Peyer's patch (tissue), 4 donors: ENCODE measurements at regions not wholly inside any gene's neighbourhood (a gene's known extent, or its start where the extent isn't known, plus 50 kb on each side); places are given as distances from the start of the nearest gene placed in this dataset.
A peak's percentile ranks its signal among the peaks of the same experiment; 100 is the strongest.

Experiments
- DNase-seq, 3 donors: peaks; one replicate each; pipeline ENCODE4 v3.0.0-alpha.2; 2017 to 2019
- H3K27ac ChIP-seq, 4 donors: fragments of 200-600 bp; sonication (generic); one replicate each; pipeline ENCODE4 v1.5.1; 2016 to 2019
- H3K27me3 ChIP-seq, 2 donors: fragments of 200-600 bp; sonication (generic); one replicate each; pipeline ENCODE4 v1.5.1; 2019
- H3K36me3 ChIP-seq, 3 donors: fragments of 200-600 bp; sonication (generic); one replicate each; pipeline ENCODE4 v1.5.1; 2016 to 2019
- H3K4me1 ChIP-seq, 4 donors: fragments of 200-600 bp; sonication (generic); one replicate each; pipeline ENCODE4 v1.5.1; 2016 to 2019
- H3K4me3 ChIP-seq, 4 donors: fragments of 200-600 bp; sonication (generic); 1 replicate in 3 of 4; 2 replicates in 1 of 4; pipeline ENCODE4 v1.5.1; 2016 to 2019; ENCODE audit warnings: mild to moderate bottlenecking in 1 of 4
- H3K9me3 ChIP-seq, 4 donors: fragments of 200-600 bp; sonication (generic); one replicate each; pipeline ENCODE4 v1.5.1; 2016 to 2019; ENCODE audit warnings: mild to moderate bottlenecking in 1 of 4
- POLR2A ChIP-seq, 2 donors: fragments of 450-650 bp; IDR thresholded peaks; one replicate each; pipeline ENCODE4 v1.5.1; 2017; ENCODE audit warnings: antibody characterized with exemption in 2 of 2, mild to moderate bottlenecking in 2 of 2, moderate library complexity in 2 of 2
- TF ChIP-seq, protein P1 (sequence below), 6 experiments: fragments of 450-650 bp in 4 of 6; fragments of 200-600 bp in 2 of 6; sonication (generic) in 1 of 6; IDR thresholded peaks; one replicate each; pipeline ENCODE4 v1.5.1; 2017 to 2019; ENCODE audit warnings: antibody characterized with exemption in 6 of 6, mild to moderate bottlenecking in 3 of 6, moderate library complexity in 1 of 6

DNA sequence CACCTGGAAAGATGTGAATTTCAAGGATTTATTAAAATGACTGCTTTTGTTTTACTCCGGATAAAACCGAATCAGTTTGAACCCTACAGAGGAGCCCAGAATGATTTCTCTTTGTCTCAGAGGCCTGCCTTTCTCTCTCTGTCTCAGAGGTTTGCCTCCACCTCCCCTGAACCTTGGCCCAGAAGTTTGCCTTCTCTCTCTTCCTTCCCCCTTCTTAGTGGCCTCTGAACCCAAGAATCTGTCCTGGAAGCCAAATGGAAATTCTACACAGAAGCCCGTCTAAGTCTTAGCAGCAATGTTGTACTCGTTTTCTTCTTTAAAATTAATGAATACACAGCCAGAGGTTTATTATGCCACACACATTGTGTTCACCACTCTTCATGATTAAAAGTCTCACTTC lies 200.7 kb downstream of the SOCS6 start:
- no peak for DNase-seq
- TF ChIP-seq POLR2A (IDR thresholded peaks at IDR 0.05) = no peak
- TF ChIP-seq, protein P1, sequence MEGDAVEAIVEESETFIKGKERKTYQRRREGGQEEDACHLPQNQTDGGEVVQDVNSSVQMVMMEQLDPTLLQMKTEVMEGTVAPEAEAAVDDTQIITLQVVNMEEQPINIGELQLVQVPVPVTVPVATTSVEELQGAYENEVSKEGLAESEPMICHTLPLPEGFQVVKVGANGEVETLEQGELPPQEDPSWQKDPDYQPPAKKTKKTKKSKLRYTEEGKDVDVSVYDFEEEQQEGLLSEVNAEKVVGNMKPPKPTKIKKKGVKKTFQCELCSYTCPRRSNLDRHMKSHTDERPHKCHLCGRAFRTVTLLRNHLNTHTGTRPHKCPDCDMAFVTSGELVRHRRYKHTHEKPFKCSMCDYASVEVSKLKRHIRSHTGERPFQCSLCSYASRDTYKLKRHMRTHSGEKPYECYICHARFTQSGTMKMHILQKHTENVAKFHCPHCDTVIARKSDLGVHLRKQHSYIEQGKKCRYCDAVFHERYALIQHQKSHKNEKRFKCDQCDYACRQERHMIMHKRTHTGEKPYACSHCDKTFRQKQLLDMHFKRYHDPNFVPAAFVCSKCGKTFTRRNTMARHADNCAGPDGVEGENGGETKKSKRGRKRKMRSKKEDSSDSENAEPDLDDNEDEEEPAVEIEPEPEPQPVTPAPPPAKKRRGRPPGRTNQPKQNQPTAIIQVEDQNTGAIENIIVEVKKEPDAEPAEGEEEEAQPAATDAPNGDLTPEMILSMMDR (IDR thresholded peaks at IDR 0.05) = no peak
- Histone ChIP-seq H3K36me3 (no peaks in the 10 kb centered on the region), H3K27ac (peak overlapping the region in 1 of 4 donors; percentile 22), H3K9me3 (no peaks in the 10 kb centered on the region), H3K4me3 (peak overlapping the region in 1 of 4 donors; percentile 30), H3K4me1 (no peaks in the 10 kb centered on the region), H3K27me3 (no peaks in the 10 kb centered on the region)

DNA sequence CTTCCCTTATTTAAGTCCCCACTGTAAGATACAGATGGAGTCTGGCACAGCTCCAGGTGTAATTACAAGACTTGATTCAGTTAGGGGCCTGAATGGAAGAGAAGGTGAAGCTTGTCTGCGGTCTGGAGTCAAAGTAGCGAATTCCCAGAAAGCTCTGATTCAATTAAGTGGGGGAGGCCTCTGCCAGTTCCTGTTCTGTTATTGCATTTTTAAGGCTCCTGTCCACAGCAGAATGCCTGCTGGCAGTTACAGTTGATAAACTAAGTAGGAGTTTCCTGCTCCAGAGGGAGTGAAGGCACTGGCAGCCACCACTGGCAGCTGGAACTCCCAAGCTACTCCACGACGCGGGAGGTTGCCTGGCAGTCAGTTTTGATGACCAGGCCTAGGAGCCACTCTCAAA lies 181.1 kb downstream of the SOCS6 start:
- no peak overlapping the region for H3K27ac ChIP-seq
- no peaks in the 10 kb centered on the region for H3K4me1 ChIP-seq
- no peak overlapping the region for H3K4me3 ChIP-seq
- no peaks in the 10 kb centered on the region for H3K36me3 ChIP-seq
- no peaks in the 10 kb centered on the region for H3K9me3 ChIP-seq
- TF ChIP-seq, protein P1 (IDR thresholded peaks at IDR 0.05) = no peak
- TF ChIP-seq POLR2A (IDR thresholded peaks at IDR 0.05) = no peak
- H3K27me3 ChIP-seq = no peaks in the 10 kb centered on the region
- no peak for DNase-seq

DNA sequence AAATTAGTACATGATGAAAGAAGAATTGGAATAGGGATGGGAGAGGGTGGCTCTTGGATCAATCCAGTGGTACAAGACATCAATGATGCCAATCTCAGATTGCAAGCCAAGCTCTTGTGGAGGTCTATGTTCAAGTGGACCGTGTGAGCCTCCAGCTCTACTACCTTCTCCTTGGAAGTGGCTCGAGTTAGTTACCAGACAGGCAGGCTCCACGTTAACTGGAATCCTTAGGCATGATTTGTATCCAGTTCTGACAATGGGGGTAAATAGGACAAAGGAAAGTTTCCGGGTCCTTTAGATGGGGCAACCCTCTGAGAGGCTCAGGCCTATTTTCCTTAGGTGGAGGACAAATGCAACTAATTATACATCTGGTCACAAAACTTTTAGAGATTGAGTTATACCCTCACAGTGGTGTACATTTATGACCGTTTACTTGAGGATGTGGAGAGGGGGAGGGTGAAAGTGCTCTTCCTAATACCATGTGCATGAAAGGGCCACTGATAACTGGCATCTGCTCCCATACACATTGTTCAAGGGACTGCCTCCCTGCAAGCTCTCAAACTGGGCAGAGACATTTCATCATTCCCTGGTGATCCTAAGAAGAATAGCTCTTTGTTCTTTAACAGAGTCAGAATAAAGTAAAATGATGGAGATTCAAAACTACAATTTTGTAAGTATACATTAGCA lies 180.2 kb downstream of the SOCS6 start:
- Histone ChIP-seq H3K27me3 (no peaks in the 10 kb centered on the region), H3K4me1 (no peaks in the 10 kb centered on the region), H3K9me3 (no peaks in the 10 kb centered on the region), H3K4me3 (no peak overlapping the region), H3K36me3 (no peaks in the 10 kb centered on the region), H3K27ac (no peak overlapping the region)
- no peak for DNase-seq
- TF ChIP-seq POLR2A (IDR thresholded peaks at IDR 0.05) = no peak
- TF ChIP-seq, protein P1 (IDR thresholded peaks at IDR 0.05) = no peak

DNA sequence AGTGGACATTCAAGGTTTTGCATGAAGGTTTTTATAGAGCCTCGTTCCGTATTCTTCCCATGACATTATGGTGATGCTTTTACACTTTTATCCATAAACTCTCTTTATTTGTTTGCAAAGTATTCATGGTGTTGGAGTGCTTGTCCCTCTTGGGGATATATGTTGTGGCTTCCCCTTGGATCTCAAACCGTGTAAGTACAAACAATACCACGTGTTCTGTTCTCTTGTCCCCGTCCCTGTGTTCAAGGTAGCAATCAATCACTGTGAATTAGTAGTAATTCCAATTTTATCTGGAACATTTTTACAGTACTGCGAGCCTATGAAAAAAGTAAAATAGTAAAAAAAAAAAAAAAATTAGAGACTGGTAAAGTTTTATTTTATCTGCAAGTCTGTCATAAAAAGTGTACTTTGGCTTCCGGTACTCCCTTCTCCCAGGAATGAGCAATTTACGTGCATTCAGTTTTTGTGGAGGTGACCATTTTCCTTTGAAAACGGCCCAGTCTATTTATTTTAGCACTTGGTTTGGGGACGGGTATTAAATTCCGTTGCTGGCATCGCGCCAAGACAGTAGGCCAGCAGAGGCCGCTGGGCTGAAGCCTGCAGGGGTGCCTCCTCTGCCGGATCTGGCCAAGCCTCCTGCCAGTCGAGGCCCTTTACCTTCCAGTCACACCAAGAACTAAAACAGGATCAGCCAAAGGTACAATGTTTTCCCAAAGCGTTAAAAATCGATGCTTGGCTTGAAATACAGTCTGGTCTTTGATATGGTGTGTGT lies 175.7 kb downstream of the SOCS6 start:
- Histone ChIP-seq H3K27me3 (no peaks in the 10 kb centered on the region), H3K9me3 (no peaks in the 10 kb centered on the region), H3K27ac (no peak overlapping the region), H3K4me1 (no peaks in the 10 kb centered on the region), H3K36me3 (no peaks in the 10 kb centered on the region), H3K4me3 (peak overlapping the region in 2 of 4 donors; percentile 25 to 26)
- DNase-seq = peak; percentile 26 to 79 (median 74)
- TF ChIP-seq POLR2A (IDR thresholded peaks at IDR 0.05) = no peak
- TF ChIP-seq, protein P1 (IDR thresholded peaks at IDR 0.05) = peak in 2 of 6 experiments; percentile 45 to 49

DNA sequence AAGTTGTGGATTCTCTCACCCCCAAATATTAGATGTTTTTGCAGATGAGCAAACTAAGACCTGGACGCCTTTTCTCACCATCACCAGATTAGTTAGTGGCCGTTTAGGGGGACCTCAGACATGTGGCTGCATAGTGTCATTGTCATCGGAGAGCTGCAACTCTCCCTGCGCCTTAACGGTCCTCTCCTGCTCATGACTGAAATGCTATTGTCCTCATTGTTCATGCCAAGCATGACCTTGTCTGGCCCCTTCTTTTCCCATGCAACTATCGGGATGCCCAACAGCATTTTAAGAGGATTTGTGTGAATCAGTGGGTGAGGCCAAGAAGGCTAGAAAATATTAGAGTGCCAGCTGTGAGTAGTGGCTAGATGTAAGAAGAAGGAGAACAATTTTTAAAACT lies 174.2 kb downstream of the SOCS6 start:
- H3K27me3 ChIP-seq = no peaks in the 10 kb centered on the region
- H3K27ac ChIP-seq = no peak overlapping the region
- TF ChIP-seq, protein P1 (IDR thresholded peaks at IDR 0.05) = no peak
- TF ChIP-seq POLR2A (IDR thresholded peaks at IDR 0.05) = no peak
- H3K36me3 ChIP-seq = no peaks in the 10 kb centered on the region
- no peaks in the 10 kb centered on the region for H3K4me1 ChIP-seq
- no peak for DNase-seq
- H3K4me3 ChIP-seq = no peak overlapping the region
- H3K9me3 ChIP-seq = no peaks in the 10 kb centered on the region
